ENCODE measurements at regions not wholly inside any gene's neighbourhood (a gene's known extent, or its start where the extent isn't known, plus 50 kb on each side); places are given as distances from the start of the nearest gene placed in this dataset.
A peak's percentile ranks its signal among the peaks of the same experiment; 100 is the strongest.

DNA sequence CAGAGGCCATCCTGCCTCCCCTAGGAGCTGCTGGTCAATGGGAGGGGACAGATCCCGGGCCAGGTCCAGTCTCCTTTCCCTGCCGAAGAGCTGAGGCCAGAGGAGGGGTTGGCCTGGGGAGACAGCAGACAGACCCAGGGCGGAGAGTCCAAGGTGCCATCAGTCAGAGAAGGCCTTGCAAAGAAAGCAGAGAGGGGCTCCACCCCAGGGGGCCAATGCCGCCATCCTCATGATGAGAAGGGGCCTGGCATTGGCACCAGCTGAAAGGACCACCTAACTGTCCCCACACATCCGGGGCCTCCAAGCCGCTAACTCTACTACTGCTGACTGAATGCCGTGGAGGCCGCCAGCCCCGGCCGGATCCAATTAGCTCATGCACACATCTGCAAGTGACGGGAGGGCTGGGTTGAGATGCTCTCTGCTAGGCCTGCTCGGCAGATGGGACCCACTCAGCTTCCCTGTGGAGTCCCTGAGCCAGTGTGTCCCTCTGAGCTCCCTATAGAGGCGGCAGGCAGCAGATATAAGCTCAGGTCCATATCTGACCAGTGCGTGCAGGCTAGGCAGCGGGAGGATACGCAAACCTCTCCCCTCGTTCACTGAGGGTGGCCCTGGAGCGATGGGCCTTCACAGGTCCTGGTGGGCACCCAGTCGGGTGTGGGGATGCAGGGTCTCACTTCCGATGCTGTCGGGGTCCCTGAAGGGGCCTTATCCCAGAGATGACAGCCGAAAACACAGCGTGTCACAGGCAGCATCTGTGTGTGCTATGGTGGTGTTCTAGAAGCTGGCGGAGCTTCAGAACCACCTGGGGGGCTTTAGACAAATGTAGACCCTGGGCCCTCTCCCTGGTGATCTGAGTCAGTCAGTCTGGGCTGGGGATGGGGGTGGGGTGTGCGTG, 183.9 kb downstream of the CTTN start:
- H3K4me1 ChIP-seq = no peaks in the 10 kb centered on the region
- DNase-seq (peak; percentile 19), ATAC-seq (no peak)
- no peaks in the 10 kb centered on the region for H3K36me3 ChIP-seq
- no peaks in the 10 kb centered on the region for H3K27me3 ChIP-seq (ENCODE audit: low read depth)
- TF ChIP-seq CTCF (IDR thresholded peaks at IDR 0.05) = no peak
- intact Hi-C loops (cut with DNase I) = no loop called here
- H3K4me3 ChIP-seq = no peak overlapping the region
- no peaks in the 10 kb centered on the region for H3K9me3 ChIP-seq
- no peak overlapping the region for H3K27ac ChIP-seq

DNA sequence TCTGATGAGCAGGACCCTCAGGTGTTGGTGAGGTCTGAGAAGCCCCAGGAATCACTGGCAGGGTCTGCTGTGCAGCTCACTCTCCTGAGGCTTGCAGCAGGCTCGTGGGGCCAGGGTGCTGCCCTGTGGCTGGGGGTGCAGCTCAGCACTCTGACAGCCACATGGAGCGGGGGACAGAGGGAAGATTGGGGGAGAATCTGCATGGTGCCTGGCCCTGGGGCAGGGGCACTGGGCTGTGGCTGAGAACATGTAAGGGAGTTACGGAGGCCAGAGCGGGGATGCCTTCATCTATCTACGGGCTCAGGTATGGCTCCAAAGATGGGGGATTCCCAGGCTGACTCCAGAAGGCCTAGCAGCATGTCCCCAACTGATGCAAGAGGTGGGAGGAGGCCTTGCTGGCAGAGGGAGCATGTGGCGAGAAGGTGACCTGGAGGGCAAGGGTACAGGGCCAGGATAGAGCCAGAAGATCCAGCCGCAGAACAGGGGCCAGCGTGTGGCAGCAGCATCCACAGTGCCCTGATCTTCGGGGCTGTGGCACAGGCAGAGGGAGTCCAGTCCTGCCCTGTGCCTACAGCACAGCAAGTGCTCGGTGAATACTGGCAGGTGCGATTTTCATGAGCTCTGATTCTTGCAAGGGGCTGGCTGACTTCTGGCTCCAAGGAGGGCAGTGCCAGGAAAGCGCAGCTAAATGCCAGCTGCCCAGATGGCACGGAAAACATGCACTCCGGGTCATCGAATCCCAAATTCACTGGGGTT, 184.7 kb downstream of the CTTN start:
- intact Hi-C loops (cut with DNase I) = no loop called here
- H3K9me3 ChIP-seq = no peaks in the 10 kb centered on the region
- no peak for TF ChIP-seq CTCF (IDR thresholded peaks at IDR 0.05)
- no peak overlapping the region for H3K4me3 ChIP-seq
- peak; percentile 35 for DNase-seq
- H3K36me3 ChIP-seq = no peaks in the 10 kb centered on the region
- no peaks in the 10 kb centered on the region for H3K4me1 ChIP-seq
- no peak for ATAC-seq
- H3K27ac ChIP-seq = no peak overlapping the region
- H3K27me3 ChIP-seq (ENCODE audit: low read depth) = no peaks in the 10 kb centered on the region

DNA sequence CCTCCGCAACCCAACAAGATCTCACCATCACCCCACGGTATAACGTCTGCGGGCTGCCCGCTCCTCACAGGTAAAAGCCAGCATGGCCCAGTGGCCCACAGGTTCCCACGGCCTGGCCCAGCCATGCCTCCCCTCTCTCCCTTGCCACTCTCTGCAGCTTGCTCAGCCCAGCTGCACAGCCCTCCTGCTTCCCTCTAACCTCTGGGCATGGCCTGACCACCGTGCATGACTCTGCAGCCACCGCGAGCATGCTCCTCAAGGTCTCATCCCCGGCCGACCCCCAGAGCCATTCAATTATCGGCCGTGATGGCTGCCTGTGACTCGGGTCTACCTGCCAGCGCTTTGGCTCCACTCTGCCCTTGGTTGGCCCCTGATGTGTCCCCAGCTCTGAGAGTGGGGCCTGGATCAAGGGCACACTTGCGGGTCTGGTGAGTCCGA, 185.5 kb downstream of the CTTN start:
- Histone ChIP-seq H3K4me3 (no peak overlapping the region), H3K9me3 (no peaks in the 10 kb centered on the region), H3K27me3 (ENCODE audit: low read depth) (no peaks in the 10 kb centered on the region), H3K36me3 (no peaks in the 10 kb centered on the region), H3K4me1 (no peaks in the 10 kb centered on the region), H3K27ac (no peak overlapping the region)
- DNase-seq (peak; percentile 34), ATAC-seq (no peak)
- TF ChIP-seq CTCF (IDR thresholded peaks at IDR 0.05) = no peak
- intact Hi-C loops (cut with DNase I) = no loop called here

GRCh38 chr11:70584498-70585235, 186.3 kb downstream of the CTTN start:
- intact Hi-C loops (cut with DNase I) = no loop called here
- Histone ChIP-seq H3K36me3 (no peaks in the 10 kb centered on the region), H3K27me3 (ENCODE audit: low read depth) (no peaks in the 10 kb centered on the region), H3K4me3 (no peak overlapping the region), H3K4me1 (no peaks in the 10 kb centered on the region), H3K9me3 (no peaks in the 10 kb centered on the region), H3K27ac (no peak overlapping the region)
- no peak for TF ChIP-seq CTCF (IDR thresholded peaks at IDR 0.05)
- DNase-seq = no peak
- no peak for ATAC-seq

DNA sequence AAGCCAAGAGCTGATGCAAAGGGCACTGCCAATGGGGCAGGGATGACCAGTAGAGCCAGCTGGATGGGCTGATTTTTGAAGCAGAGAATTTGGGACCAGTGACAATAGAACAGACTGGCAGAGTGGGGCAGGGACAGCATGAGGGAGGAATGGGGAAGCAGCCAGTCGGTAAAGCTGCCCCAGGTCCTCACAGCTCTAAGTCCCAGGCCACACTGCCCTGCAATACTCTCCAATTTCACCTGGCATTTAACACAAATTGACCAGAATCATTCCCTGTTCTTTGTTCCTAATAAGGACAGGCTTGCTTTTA, 186.9 kb downstream of the CTTN start:
- H3K4me3 ChIP-seq = no peak overlapping the region
- no peaks in the 10 kb centered on the region for H3K27me3 ChIP-seq (ENCODE audit: low read depth)
- H3K9me3 ChIP-seq = no peaks in the 10 kb centered on the region
- no peak overlapping the region for H3K27ac ChIP-seq
- no peak for ATAC-seq
- H3K4me1 ChIP-seq = no peaks in the 10 kb centered on the region
- no peak for TF ChIP-seq CTCF (IDR thresholded peaks at IDR 0.05)
- H3K36me3 ChIP-seq = no peaks in the 10 kb centered on the region
- intact Hi-C loops (cut with DNase I) = no loop called here
- DNase-seq = no peak

Measured in lower lobe of right lung (tissue), 2 donors.